ENCODE measurements at regions not wholly inside any gene's neighbourhood (a gene's known extent, or its start where the extent isn't known, plus 50 kb on each side); places are given as distances from the start of the nearest gene placed in this dataset.
"Not testable (repeated sequence)": the region's sequence is repeated elsewhere in the genome, so short reads cannot be mapped to it uniquely, and the experiment has no call there.

- DNase-seq (ENCODE audit: low spot score), result peak; percentile 53
Measured at GRCh38 chr4:114087596-114088230, 108.3 kb upstream of the ARSJ start.

GRCh38 chr4:114088481-114088880 lies 109.0 kb upstream of the ARSJ start:
- no peak for DNase-seq (ENCODE audit: low spot score)

- DNase-seq (ENCODE audit: low spot score), result no peak
Measured at GRCh38 chr4:114091546-114091945, 112.1 kb upstream of the ARSJ start.

GRCh38 chr4:114093221-114093715 lies 113.8 kb upstream of the ARSJ start:
- DNase-seq (ENCODE audit: low spot score), result no peak

- DNase-seq (ENCODE audit: low spot score), result no peak
Measured at GRCh38 chr4:114100288-114101031, 121.0 kb upstream of the ARSJ start.

GRCh38 chr4:114103908-114104307 lies 124.5 kb upstream of the ARSJ start:
- no peak for DNase-seq (ENCODE audit: low spot score)

GRCh38 chr4:114108869-114109268 lies 129.4 kb upstream of the ARSJ start:
- DNase-seq (ENCODE audit: low spot score), result peak; percentile 50

GRCh38 chr4:114109776-114110175 lies 130.3 kb upstream of the ARSJ start:
- no peak for DNase-seq (ENCODE audit: low spot score)

- DNase-seq (ENCODE audit: low spot score), result no peak
Measured at GRCh38 chr4:114115526-114115925, 136.1 kb upstream of the ARSJ start.

- no peak for DNase-seq (ENCODE audit: low spot score)
Measured at GRCh38 chr4:114116861-114117260, 137.4 kb upstream of the ARSJ start.

GRCh38 chr4:114121221-114121620 lies 141.8 kb upstream of the ARSJ start:
- no peak for DNase-seq (ENCODE audit: low spot score)

GRCh38 chr4:114132199-114132598 lies 152.8 kb upstream of the ARSJ start:
- no peak for DNase-seq (ENCODE audit: low spot score)

GRCh38 chr4:114132830-114133229 lies 153.4 kb upstream of the ARSJ start:
- DNase-seq (ENCODE audit: low spot score), result peak; percentile 16

- no peak for DNase-seq (ENCODE audit: low spot score)
Measured at GRCh38 chr4:114136069-114136468, 156.6 kb upstream of the ARSJ start.

GRCh38 chr4:114137984-114138383 lies 158.5 kb upstream of the ARSJ start:
- no peak for DNase-seq (ENCODE audit: low spot score)

- DNase-seq (ENCODE audit: low spot score), result no peak
Measured at GRCh38 chr4:114146947-114147618, 167.6 kb upstream of the ARSJ start.

GRCh38 chr4:114147619-114148208 lies 168.3 kb upstream of the ARSJ start:
- DNase-seq (ENCODE audit: low spot score), result not testable (repeated sequence)

- not testable (repeated sequence) for DNase-seq (ENCODE audit: low spot score)
Measured at GRCh38 chr4:114148372-114149070, 169.1 kb upstream of the ARSJ start.

GRCh38 chr4:114156371-114156770 lies 176.9 kb upstream of the ARSJ start:
- DNase-seq (ENCODE audit: low spot score), result peak; percentile 28

- DNase-seq (ENCODE audit: low spot score), result no peak
Measured at GRCh38 chr4:114161809-114162208, 182.4 kb upstream of the ARSJ start.

- no peak for DNase-seq (ENCODE audit: low spot score)
Measured at GRCh38 chr4:114163051-114163450, 183.6 kb upstream of the ARSJ start.

GRCh38 chr4:114173968-114174367 lies 194.5 kb upstream of the ARSJ start:
- DNase-seq (ENCODE audit: low spot score), result no peak
